ENCODE measurements at regions not wholly inside any gene's neighbourhood (a gene's known extent, or its start where the extent isn't known, plus 50 kb on each side); places are given as distances from the start of the nearest gene placed in this dataset.

- H3K4me3 ChIP-seq (ENCODE audit: low read depth, low read length) = no peak overlapping the region
- TF ChIP-seq CTCF (IDR thresholded peaks at IDR 0.05; ENCODE audit: control insufficient read depth, extremely low read depth, insufficient read depth) = no peak
- DNase-seq (ENCODE audit: low read depth) = no peak
Measured at GRCh38 chrX:151854726-151855495, 57.8 kb upstream of the MAGEA4 start.

GRCh38 chrX:151859481-151859880, 53.2 kb upstream of the MAGEA4 start:
- DNase-seq (ENCODE audit: low read depth) = no peak
- TF ChIP-seq CTCF (IDR thresholded peaks at IDR 0.05; ENCODE audit: control insufficient read depth, extremely low read depth, insufficient read depth) = no peak
- no peak overlapping the region for H3K4me3 ChIP-seq (ENCODE audit: low read depth, low read length)

- TF ChIP-seq CTCF (IDR thresholded peaks at IDR 0.05; ENCODE audit: control insufficient read depth, extremely low read depth, insufficient read depth) = no peak
- DNase-seq (ENCODE audit: low read depth) = no peak
- H3K4me3 ChIP-seq (ENCODE audit: low read depth, low read length) = no peak overlapping the region
Measured at GRCh38 chrX:151860827-151861226, 51.9 kb upstream of the MAGEA4 start.

Measured in LNCaP clone FGC (cell line).